ENCODE measurements at regions not wholly inside any gene's neighbourhood (a gene's known extent, or its start where the extent isn't known, plus 50 kb on each side); places are given as distances from the start of the nearest gene placed in this dataset.

- no peak overlapping the region for H3K4me3 ChIP-seq
- H3K36me3 ChIP-seq = no peaks in the 10 kb centered on the region
- in situ Hi-C loops (cut with MboI; ENCODE audit: low pct_ligation_motif_present in 1 of 4, low pct_unique_long_range_greater_than_20kb in 1 of 4, low sequenced_read_pairs in 3 of 4) (no loop called here), intact Hi-C loops (cut with DNase I; ENCODE audit: low total_unique reads) (no loop called here)
- H3K9me3 ChIP-seq = no peaks in the 10 kb centered on the region
- H3K27me3 ChIP-seq = no peaks in the 10 kb centered on the region
- no peaks in the 10 kb centered on the region for H3K4me1 ChIP-seq
- no peak for DNase-seq
- TF ChIP-seq POLR2AphosphoS5 (IDR thresholded peaks at IDR 0.05) = no peak
- TF ChIP-seq, protein P1, sequence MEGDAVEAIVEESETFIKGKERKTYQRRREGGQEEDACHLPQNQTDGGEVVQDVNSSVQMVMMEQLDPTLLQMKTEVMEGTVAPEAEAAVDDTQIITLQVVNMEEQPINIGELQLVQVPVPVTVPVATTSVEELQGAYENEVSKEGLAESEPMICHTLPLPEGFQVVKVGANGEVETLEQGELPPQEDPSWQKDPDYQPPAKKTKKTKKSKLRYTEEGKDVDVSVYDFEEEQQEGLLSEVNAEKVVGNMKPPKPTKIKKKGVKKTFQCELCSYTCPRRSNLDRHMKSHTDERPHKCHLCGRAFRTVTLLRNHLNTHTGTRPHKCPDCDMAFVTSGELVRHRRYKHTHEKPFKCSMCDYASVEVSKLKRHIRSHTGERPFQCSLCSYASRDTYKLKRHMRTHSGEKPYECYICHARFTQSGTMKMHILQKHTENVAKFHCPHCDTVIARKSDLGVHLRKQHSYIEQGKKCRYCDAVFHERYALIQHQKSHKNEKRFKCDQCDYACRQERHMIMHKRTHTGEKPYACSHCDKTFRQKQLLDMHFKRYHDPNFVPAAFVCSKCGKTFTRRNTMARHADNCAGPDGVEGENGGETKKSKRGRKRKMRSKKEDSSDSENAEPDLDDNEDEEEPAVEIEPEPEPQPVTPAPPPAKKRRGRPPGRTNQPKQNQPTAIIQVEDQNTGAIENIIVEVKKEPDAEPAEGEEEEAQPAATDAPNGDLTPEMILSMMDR (IDR thresholded peaks at IDR 0.05) = no peak
- TF ChIP-seq EP300 (IDR thresholded peaks at IDR 0.05; ENCODE audit: low read depth) = no peak
- no peak for TF ChIP-seq POLR2A (IDR thresholded peaks at IDR 0.05)
- H3K27ac ChIP-seq = no peak overlapping the region
- WGBS, 2 donors (ENCODE audit: low coverage in 1 of 2) = 64 to 66% methylated on average over 2 of the region's 2 CpGs
These were observed 130.5 kb upstream of the LMCD1 start for GRCh38 chr3:8371085-8371551.

DNA sequence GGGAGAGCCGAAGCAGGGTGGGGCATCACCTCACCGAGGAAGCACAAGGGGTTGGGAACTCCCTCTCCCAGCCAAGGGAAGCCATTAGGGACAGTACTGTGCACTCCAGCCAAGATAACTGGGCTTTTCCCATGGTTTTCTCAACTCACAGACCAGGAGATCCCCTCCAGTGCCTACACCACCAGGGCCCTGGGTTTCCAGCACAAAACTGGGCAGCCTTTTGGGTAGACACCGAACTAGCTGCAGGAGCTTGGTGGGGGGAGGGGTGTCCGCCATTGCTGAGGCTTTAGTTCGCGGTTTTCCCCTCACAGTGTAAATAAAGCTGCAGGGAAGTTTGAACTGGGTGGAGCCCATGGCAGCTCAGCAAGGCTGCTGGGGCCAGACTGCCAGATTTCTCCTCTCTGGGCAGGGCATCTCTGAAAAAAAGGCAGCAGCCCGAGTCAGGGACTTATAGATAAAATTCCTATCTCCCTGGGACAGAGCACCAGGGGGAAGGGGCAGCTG lies 129.6 kb upstream of the LMCD1 start:
- intact Hi-C loops (cut with DNase I; ENCODE audit: low total_unique reads) = no loop called here
- TF ChIP-seq EP300 (IDR thresholded peaks at IDR 0.05; ENCODE audit: low read depth) = no peak
- no peak for TF ChIP-seq POLR2AphosphoS5 (IDR thresholded peaks at IDR 0.05)
- TF ChIP-seq POLR2A (IDR thresholded peaks at IDR 0.05) = no peak
- TF ChIP-seq, protein P1 (IDR thresholded peaks at IDR 0.05) = no peak
- Histone ChIP-seq H3K4me1 (no peaks in the 10 kb centered on the region), H3K27me3 (no peaks in the 10 kb centered on the region), H3K9me3 (no peaks in the 10 kb centered on the region), H3K4me3 (no peak overlapping the region), H3K36me3 (no peaks in the 10 kb centered on the region), H3K27ac (no peak overlapping the region)
- in situ Hi-C loops (cut with MboI; ENCODE audit: low pct_ligation_motif_present in 1 of 4, low pct_unique_long_range_greater_than_20kb in 1 of 4, low sequenced_read_pairs in 3 of 4) = no loop called here
- no peak for DNase-seq
- 51% methylated on average over 7 of the region's 7 CpGs; no CpG with 5 or more reads in 1 of the 2 donors for WGBS, 2 donors (ENCODE audit: low coverage in 1 of 2)

DNA sequence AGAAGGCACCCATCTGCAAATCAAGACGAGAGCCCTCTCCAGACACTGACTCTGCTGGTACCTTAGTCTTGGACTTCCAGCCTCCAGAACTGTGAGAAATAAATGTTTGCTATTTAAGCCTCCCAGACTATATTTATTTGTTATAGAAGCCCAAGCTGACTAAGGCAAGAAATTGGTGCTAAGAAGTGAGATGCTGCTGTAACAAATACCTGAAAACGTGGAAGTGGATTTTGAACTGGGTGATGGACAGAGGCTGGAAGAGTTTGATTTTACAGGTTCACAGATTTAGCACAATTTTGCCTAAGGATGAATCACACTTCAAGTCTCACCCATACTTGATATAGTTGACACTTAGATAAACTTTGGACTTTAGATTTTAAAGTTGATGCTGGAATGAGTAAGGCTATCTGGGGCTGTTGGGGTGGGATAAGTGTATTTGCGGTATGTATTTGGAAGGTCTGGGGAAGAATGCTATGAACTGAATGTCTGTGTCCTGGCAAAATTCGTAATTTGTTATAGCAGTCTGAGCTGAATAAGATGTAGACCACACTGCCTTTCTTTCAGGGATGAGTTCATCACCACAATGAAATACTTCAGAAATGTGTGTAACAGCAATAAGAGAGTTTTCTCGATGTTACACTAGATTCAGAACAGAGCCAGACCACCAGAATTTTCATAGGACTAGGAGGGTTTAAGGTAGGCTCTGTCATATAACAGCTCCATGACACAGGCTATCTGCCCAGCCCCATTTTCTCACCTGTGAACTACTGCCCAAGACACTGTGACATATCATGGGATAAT lies 120.5 kb upstream of the LMCD1 start:
- intact Hi-C loops (cut with DNase I; ENCODE audit: low total_unique reads) = no loop called here
- H3K27me3 ChIP-seq = no peaks in the 10 kb centered on the region

GRCh38 chr3:8385848-8386620 lies 115.6 kb upstream of the LMCD1 start:
- 91 to 97% methylated on average over 3 to 4 of the region's 4 CpGs for WGBS, 2 donors (ENCODE audit: low coverage in 1 of 2)
- no peak overlapping the region for H3K4me3 ChIP-seq
- no peaks in the 10 kb centered on the region for H3K4me1 ChIP-seq
- no peak overlapping the region for H3K27ac ChIP-seq
- in situ Hi-C loops (cut with MboI; ENCODE audit: low pct_ligation_motif_present in 1 of 4, low pct_unique_long_range_greater_than_20kb in 1 of 4, low sequenced_read_pairs in 3 of 4) = no loop called here
- TF ChIP-seq POLR2A (IDR thresholded peaks at IDR 0.05) = no peak
- no peak for TF ChIP-seq POLR2AphosphoS5 (IDR thresholded peaks at IDR 0.05)
- no peak for TF ChIP-seq EP300 (IDR thresholded peaks at IDR 0.05; ENCODE audit: low read depth)
- TF ChIP-seq, protein P1 (IDR thresholded peaks at IDR 0.05) = no peak
- no peaks in the 10 kb centered on the region for H3K36me3 ChIP-seq
- H3K27me3 ChIP-seq = no peaks in the 10 kb centered on the region
- DNase-seq = no peak
- intact Hi-C loops (cut with DNase I; ENCODE audit: low total_unique reads) = no loop called here
- H3K9me3 ChIP-seq = no peaks in the 10 kb centered on the region

More for the DNA sequence above, 120.5 kb upstream of the LMCD1 start:
- Histone ChIP-seq H3K36me3 (no peaks in the 10 kb centered on the region), H3K4me3 (no peak overlapping the region), H3K4me1 (no peaks in the 10 kb centered on the region), H3K9me3 (no peaks in the 10 kb centered on the region), H3K27ac (no peak overlapping the region)
- in situ Hi-C loops (cut with MboI; ENCODE audit: low pct_ligation_motif_present in 1 of 4, low pct_unique_long_range_greater_than_20kb in 1 of 4, low sequenced_read_pairs in 3 of 4) = no loop called here
- 69 to 80% methylated on average over 5 of the region's 5 CpGs for WGBS, 2 donors (ENCODE audit: low coverage in 1 of 2)
- no peak for DNase-seq
- TF ChIP-seq EP300 (IDR thresholded peaks at IDR 0.05; ENCODE audit: low read depth) = no peak
